WERI-Rb-1 (cell line): ENCODE measurements at regions not wholly inside any gene's neighbourhood (a gene's known extent, or its start where the extent isn't known, plus 50 kb on each side); places are given as distances from the start of the nearest gene placed in this dataset.
"Not testable (repeated sequence)": the region's sequence is repeated elsewhere in the genome, so short reads cannot be mapped to it uniquely, and the experiment has no call there.

Source experiments
- DNase-seq: peaks from one replicate; pipeline ENCODE4 v3.0.0-alpha.2; 2020
- H3K27ac ChIP-seq: fragments of 250-450 bp; sonication (Bioruptor Pico); 2 replicates; pipeline ENCODE4 v1.5.1; 2020; ENCODE audit warnings: mild to moderate bottlenecking, moderate library complexity
- H3K27me3 ChIP-seq: fragments of 250-450 bp; sonication (Bioruptor Pico); 2 replicates; pipeline ENCODE4 v1.5.1; 2021; ENCODE audit warnings: mild to moderate bottlenecking, low read depth, moderate library complexity; ENCODE audit not compliant: insufficient read depth, severe bottlenecking
- H3K36me3 ChIP-seq: fragments of 250-450 bp; sonication (Bioruptor Pico); 2 replicates; pipeline ENCODE4 v1.5.1; 2020; ENCODE audit warnings: mild to moderate bottlenecking, moderate library complexity
- H3K4me3 ChIP-seq: 2 replicates; pipeline ENCODE4 v1.5.1; 2011; ENCODE audit warnings: low read depth, mild to moderate bottlenecking, control low read depth, low read length
- H3K9me3 ChIP-seq: fragments of 250-450 bp; sonication (Bioruptor Pico); 2 replicates; pipeline ENCODE4 v1.5.1; 2021; ENCODE audit warnings: mild to moderate bottlenecking, moderate library complexity; ENCODE audit not compliant: severe bottlenecking
- TF ChIP-seq, protein P1 (sequence below): IDR thresholded peaks from 2 replicates; pipeline ENCODE4 v1.5.1; 2011; ENCODE audit warnings: low read depth, mild to moderate bottlenecking, control low read depth, inconsistent platforms, low read length

GRCh38 chr11:101835506-101836063, 79.2 kb upstream of the CEP126 start:
- no peak overlapping the region for H3K27ac ChIP-seq
- H3K9me3 ChIP-seq: no peaks in the 10 kb centered on the region
- no peaks in the 10 kb centered on the region for H3K27me3 ChIP-seq
- DNase-seq: no peak
- TF ChIP-seq, protein P1, sequence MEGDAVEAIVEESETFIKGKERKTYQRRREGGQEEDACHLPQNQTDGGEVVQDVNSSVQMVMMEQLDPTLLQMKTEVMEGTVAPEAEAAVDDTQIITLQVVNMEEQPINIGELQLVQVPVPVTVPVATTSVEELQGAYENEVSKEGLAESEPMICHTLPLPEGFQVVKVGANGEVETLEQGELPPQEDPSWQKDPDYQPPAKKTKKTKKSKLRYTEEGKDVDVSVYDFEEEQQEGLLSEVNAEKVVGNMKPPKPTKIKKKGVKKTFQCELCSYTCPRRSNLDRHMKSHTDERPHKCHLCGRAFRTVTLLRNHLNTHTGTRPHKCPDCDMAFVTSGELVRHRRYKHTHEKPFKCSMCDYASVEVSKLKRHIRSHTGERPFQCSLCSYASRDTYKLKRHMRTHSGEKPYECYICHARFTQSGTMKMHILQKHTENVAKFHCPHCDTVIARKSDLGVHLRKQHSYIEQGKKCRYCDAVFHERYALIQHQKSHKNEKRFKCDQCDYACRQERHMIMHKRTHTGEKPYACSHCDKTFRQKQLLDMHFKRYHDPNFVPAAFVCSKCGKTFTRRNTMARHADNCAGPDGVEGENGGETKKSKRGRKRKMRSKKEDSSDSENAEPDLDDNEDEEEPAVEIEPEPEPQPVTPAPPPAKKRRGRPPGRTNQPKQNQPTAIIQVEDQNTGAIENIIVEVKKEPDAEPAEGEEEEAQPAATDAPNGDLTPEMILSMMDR: no peak
- H3K4me3 ChIP-seq: no peak overlapping the region
- no peaks in the 10 kb centered on the region for H3K36me3 ChIP-seq

DNA sequence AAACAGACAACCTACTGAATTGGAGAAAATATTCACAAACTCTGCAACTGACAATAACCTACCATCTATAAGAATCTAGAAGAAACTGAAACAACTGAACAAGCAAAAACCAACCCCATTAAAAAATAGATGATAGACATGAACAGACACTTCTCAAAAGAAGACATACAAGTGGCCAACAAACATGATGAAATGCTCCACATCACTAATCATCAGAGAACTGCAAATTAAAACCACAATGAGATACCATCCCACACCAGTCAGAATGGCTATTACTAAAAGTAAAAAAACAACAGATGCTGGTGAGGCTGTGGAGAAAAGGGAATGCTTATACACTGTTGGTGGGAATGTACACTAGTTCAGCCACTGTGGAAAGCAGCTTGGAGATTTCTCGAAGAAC, 84.3 kb upstream of the CEP126 start:
- DNase-seq, H3K27ac ChIP-seq, H3K9me3 ChIP-seq, H3K27me3 ChIP-seq, H3K36me3 ChIP-seq, H3K4me3 ChIP-seq: not testable (repeated sequence)

DNA sequence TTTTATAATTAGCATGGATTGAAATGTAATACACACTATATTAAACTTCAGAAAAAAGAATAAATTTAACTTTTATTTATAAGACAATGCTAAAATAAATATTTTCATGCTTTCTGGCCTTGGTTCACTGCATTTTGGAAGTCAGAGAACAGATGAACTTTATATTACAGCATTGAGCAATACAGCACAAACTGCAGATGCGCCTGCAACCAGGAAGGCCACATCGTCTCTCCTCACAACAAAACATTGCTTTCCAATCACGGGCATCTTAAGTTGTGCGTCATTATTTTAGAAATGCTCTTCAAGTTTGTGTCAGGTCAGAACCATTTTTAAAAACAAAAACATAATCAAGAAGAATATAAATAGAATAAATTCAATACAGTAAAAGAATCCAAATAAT, 89.3 kb upstream of the CEP126 start:
- no peaks in the 10 kb centered on the region for H3K9me3 ChIP-seq

DNA sequence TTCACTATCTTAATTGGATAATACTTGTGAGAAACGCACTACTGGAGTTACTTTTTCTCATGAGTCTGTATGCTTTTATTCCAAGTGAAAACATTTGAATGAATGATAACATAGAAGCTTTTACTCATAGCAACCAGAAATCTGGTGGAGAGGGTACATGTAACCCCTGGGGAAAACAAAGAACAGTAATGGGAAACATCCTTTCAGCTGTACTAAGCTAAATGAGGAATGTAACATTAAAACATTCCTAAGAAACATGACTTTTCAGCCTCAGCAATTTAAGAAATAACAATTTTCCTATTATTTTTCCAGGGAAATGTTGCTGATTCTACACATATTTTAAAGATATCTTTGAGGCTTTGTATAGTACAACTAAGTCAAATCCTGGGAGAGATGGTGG, 97.2 kb upstream of the CEP126 start:
- Histone ChIP-seq H3K36me3 (no peaks in the 10 kb centered on the region), H3K9me3 (no peaks in the 10 kb centered on the region), H3K27me3 (no peaks in the 10 kb centered on the region), H3K27ac (no peak overlapping the region), H3K4me3 (no peak overlapping the region)
- TF ChIP-seq, protein P1: no peak
- DNase-seq: no peak

More for the DNA sequence above, 89.3 kb upstream of the CEP126 start:
- no peak for DNase-seq
- Histone ChIP-seq H3K4me3 (no peak overlapping the region), H3K27me3 (no peaks in the 10 kb centered on the region), H3K36me3 (no peaks in the 10 kb centered on the region), H3K27ac (no peak overlapping the region)
- TF ChIP-seq, protein P1: no peak

GRCh38 chr11:101816613-101817012, 98.2 kb upstream of the CEP126 start:
- Histone ChIP-seq H3K36me3 (no peaks in the 10 kb centered on the region), H3K4me3 (no peak overlapping the region), H3K27ac (no peak overlapping the region), H3K9me3 (no peaks in the 10 kb centered on the region), H3K27me3 (no peaks in the 10 kb centered on the region)
- TF ChIP-seq, protein P1: no peak
- DNase-seq: no peak

DNA sequence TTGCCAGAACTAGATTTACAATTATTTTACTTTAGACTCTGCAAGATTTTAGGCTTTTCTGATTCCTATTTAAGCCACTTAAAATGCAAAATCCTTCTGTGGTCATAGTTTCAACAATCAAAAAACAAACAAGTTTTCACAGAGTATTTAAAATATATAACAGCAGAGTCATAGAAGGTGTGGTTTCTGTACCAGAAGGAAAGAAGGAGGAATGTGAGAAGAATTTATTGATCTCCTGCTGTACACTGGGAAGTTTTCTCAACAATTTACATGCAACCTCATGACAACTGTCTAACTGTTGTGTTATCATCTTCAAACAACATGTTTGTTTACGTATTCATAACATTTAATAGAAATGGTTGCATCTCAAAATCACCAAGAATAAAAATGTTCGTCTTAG, 102.3 kb upstream of the CEP126 start:
- TF ChIP-seq, protein P1: no peak
- H3K27ac ChIP-seq: no peak overlapping the region
- DNase-seq: no peak

More for the DNA sequence above, 102.3 kb upstream of the CEP126 start:
- Histone ChIP-seq H3K9me3 (no peaks in the 10 kb centered on the region), H3K4me3 (no peak overlapping the region), H3K27me3 (no peaks in the 10 kb centered on the region), H3K36me3 (no peaks in the 10 kb centered on the region)
